ENCODE measurements at regions not wholly inside any gene's neighbourhood (a gene's known extent, or its start where the extent isn't known, plus 50 kb on each side); places are given as distances from the start of the nearest gene placed in this dataset.
A peak's percentile ranks its signal among the peaks of the same experiment; 100 is the strongest.
"Not testable (repeated sequence)": the region's sequence is repeated elsewhere in the genome, so short reads cannot be mapped to it uniquely, and the experiment has no call there.

- H3K4me1 ChIP-seq (ENCODE audit: control insufficient read depth in 3 of 3, insufficient read depth in 2 of 3, low read depth in 1 of 3, low read length in 2 of 3); FAIRE-seq; H3K4me3 ChIP-seq (ENCODE audit: low read depth in 1 of 3, low read length in 3 of 3); H3K27me3 ChIP-seq (ENCODE audit: control insufficient read depth in 3 of 3, insufficient read depth in 3 of 3, low read length in 3 of 3); H3K9me3 ChIP-seq (ENCODE audit: control insufficient read depth in 2 of 2, insufficient read depth in 1 of 2, low read depth in 1 of 2, low read length in 1 of 2); DNase-seq; H3K27ac ChIP-seq (ENCODE audit: low read depth in 1 of 3, low read length in 2 of 3); H3K36me3 ChIP-seq (ENCODE audit: control insufficient read depth in 3 of 3, insufficient read depth in 2 of 3, low read depth in 1 of 3, low read length in 3 of 3): not testable (repeated sequence)
- 88 to 94% (median 90%) methylated on average over 21 to 30 of the region's 30 CpGs for WGBS, 3 donors
Measured at GRCh38 chr11:42949738-42950376, 361.9 kb upstream of the API5 start.

- H3K27me3 ChIP-seq (ENCODE audit: control insufficient read depth in 3 of 3, insufficient read depth in 3 of 3, low read length in 3 of 3) = no peaks in the 10 kb centered on the region
- H3K4me3 ChIP-seq (ENCODE audit: low read depth in 1 of 3, low read length in 3 of 3) = no peak overlapping the region
- no peaks in the 10 kb centered on the region for H3K4me1 ChIP-seq (ENCODE audit: control insufficient read depth in 3 of 3, insufficient read depth in 2 of 3, low read depth in 1 of 3, low read length in 2 of 3)
- H3K36me3 ChIP-seq (ENCODE audit: control insufficient read depth in 3 of 3, insufficient read depth in 2 of 3, low read depth in 1 of 3, low read length in 3 of 3) = no peaks in the 10 kb centered on the region
- 65 to 84% (median 68%) methylated on average over 1 of the region's 1 CpG for WGBS, 3 donors
- no peaks in the 10 kb centered on the region for H3K9me3 ChIP-seq (ENCODE audit: control insufficient read depth in 2 of 2, insufficient read depth in 1 of 2, low read depth in 1 of 2, low read length in 1 of 2)
- FAIRE-seq (no peak), DNase-seq (no peak)
- H3K27ac ChIP-seq (ENCODE audit: low read depth in 1 of 3, low read length in 2 of 3) = no peak overlapping the region
Measured at GRCh38 chr11:42951266-42951665, 360.5 kb upstream of the API5 start.

- no peak overlapping the region for H3K27ac ChIP-seq (ENCODE audit: low read depth in 1 of 3, low read length in 2 of 3)
- DNase-seq (no peak), FAIRE-seq (no peak)
- no peaks in the 10 kb centered on the region for H3K36me3 ChIP-seq (ENCODE audit: control insufficient read depth in 3 of 3, insufficient read depth in 2 of 3, low read depth in 1 of 3, low read length in 3 of 3)
- no peaks in the 10 kb centered on the region for H3K9me3 ChIP-seq (ENCODE audit: control insufficient read depth in 2 of 2, insufficient read depth in 1 of 2, low read depth in 1 of 2, low read length in 1 of 2)
- no peaks in the 10 kb centered on the region for H3K4me1 ChIP-seq (ENCODE audit: control insufficient read depth in 3 of 3, insufficient read depth in 2 of 3, low read depth in 1 of 3, low read length in 2 of 3)
- no peaks in the 10 kb centered on the region for H3K27me3 ChIP-seq (ENCODE audit: control insufficient read depth in 3 of 3, insufficient read depth in 3 of 3, low read length in 3 of 3)
- no peak overlapping the region for H3K4me3 ChIP-seq (ENCODE audit: low read depth in 1 of 3, low read length in 3 of 3)
- 35 to 56% (median 39%) methylated on average over 1 of the region's 1 CpG for WGBS, 3 donors
Measured at GRCh38 chr11:42957831-42958230, 354.0 kb upstream of the API5 start.

GRCh38 chr11:42958635-42959034 is 353.2 kb upstream of the API5 start:
- Histone ChIP-seq H3K4me1 (ENCODE audit: control insufficient read depth in 3 of 3, insufficient read depth in 2 of 3, low read depth in 1 of 3, low read length in 2 of 3) (no peaks in the 10 kb centered on the region), H3K27ac (ENCODE audit: low read depth in 1 of 3, low read length in 2 of 3) (no peak overlapping the region), H3K9me3 (ENCODE audit: control insufficient read depth in 2 of 2, insufficient read depth in 1 of 2, low read depth in 1 of 2, low read length in 1 of 2) (no peaks in the 10 kb centered on the region), H3K36me3 (ENCODE audit: control insufficient read depth in 3 of 3, insufficient read depth in 2 of 3, low read depth in 1 of 3, low read length in 3 of 3) (no peaks in the 10 kb centered on the region), H3K27me3 (ENCODE audit: control insufficient read depth in 3 of 3, insufficient read depth in 3 of 3, low read length in 3 of 3) (no peaks in the 10 kb centered on the region), H3K4me3 (ENCODE audit: low read depth in 1 of 3, low read length in 3 of 3) (no peak overlapping the region)
- FAIRE-seq (no peak), DNase-seq (no peak)
- WGBS, 3 donors = 33 to 60% (median 53%) methylated on average over 2 of the region's 2 CpGs

GRCh38 chr11:42960521-42961088 is 351.2 kb upstream of the API5 start:
- DNase-seq (no peak), FAIRE-seq (no peak)
- no peak overlapping the region for H3K4me3 ChIP-seq (ENCODE audit: low read depth in 1 of 3, low read length in 3 of 3)
- no peaks in the 10 kb centered on the region for H3K4me1 ChIP-seq (ENCODE audit: control insufficient read depth in 3 of 3, insufficient read depth in 2 of 3, low read depth in 1 of 3, low read length in 2 of 3)
- H3K27me3 ChIP-seq (ENCODE audit: control insufficient read depth in 3 of 3, insufficient read depth in 3 of 3, low read length in 3 of 3) = no peaks in the 10 kb centered on the region
- no peaks in the 10 kb centered on the region for H3K9me3 ChIP-seq (ENCODE audit: control insufficient read depth in 2 of 2, insufficient read depth in 1 of 2, low read depth in 1 of 2, low read length in 1 of 2)
- H3K36me3 ChIP-seq (ENCODE audit: control insufficient read depth in 3 of 3, insufficient read depth in 2 of 3, low read depth in 1 of 3, low read length in 3 of 3) = no peaks in the 10 kb centered on the region
- WGBS, 3 donors = 27 to 42% (median 37%) methylated on average over 1 of the region's 1 CpG
- H3K27ac ChIP-seq (ENCODE audit: low read depth in 1 of 3, low read length in 2 of 3) = no peak overlapping the region

GRCh38 chr11:42967653-42968052 is 344.1 kb upstream of the API5 start:
- FAIRE-seq (no peak), DNase-seq (no peak)
- Histone ChIP-seq H3K36me3 (ENCODE audit: control insufficient read depth in 3 of 3, insufficient read depth in 2 of 3, low read depth in 1 of 3, low read length in 3 of 3) (no peaks in the 10 kb centered on the region), H3K4me3 (ENCODE audit: low read depth in 1 of 3, low read length in 3 of 3) (no peak overlapping the region), H3K27ac (ENCODE audit: low read depth in 1 of 3, low read length in 2 of 3) (no peak overlapping the region), H3K27me3 (ENCODE audit: control insufficient read depth in 3 of 3, insufficient read depth in 3 of 3, low read length in 3 of 3) (no peaks in the 10 kb centered on the region), H3K9me3 (ENCODE audit: control insufficient read depth in 2 of 2, insufficient read depth in 1 of 2, low read depth in 1 of 2, low read length in 1 of 2) (no peaks in the 10 kb centered on the region), H3K4me1 (ENCODE audit: control insufficient read depth in 3 of 3, insufficient read depth in 2 of 3, low read depth in 1 of 3, low read length in 2 of 3) (no peaks in the 10 kb centered on the region)
- WGBS, 3 donors = 90 to 95% (median 93%) methylated on average over 2 of the region's 2 CpGs

- no peak overlapping the region for H3K27ac ChIP-seq (ENCODE audit: low read depth in 1 of 3, low read length in 2 of 3)
- no peaks in the 10 kb centered on the region for H3K9me3 ChIP-seq (ENCODE audit: control insufficient read depth in 2 of 2, insufficient read depth in 1 of 2, low read depth in 1 of 2, low read length in 1 of 2)
- no peak overlapping the region for H3K4me3 ChIP-seq (ENCODE audit: low read depth in 1 of 3, low read length in 3 of 3)
- no peaks in the 10 kb centered on the region for H3K4me1 ChIP-seq (ENCODE audit: control insufficient read depth in 3 of 3, insufficient read depth in 2 of 3, low read depth in 1 of 3, low read length in 2 of 3)
- H3K36me3 ChIP-seq (ENCODE audit: control insufficient read depth in 3 of 3, insufficient read depth in 2 of 3, low read depth in 1 of 3, low read length in 3 of 3) = no peaks in the 10 kb centered on the region
- no peaks in the 10 kb centered on the region for H3K27me3 ChIP-seq (ENCODE audit: control insufficient read depth in 3 of 3, insufficient read depth in 3 of 3, low read length in 3 of 3)
- peak; percentile 2 to 3 for DNase-seq
- WGBS, 3 donors = 0 to 26% (median 8%) methylated on average over 1 of the region's 1 CpG
- no peak for FAIRE-seq
Measured at GRCh38 chr11:42972741-42973140, 339.1 kb upstream of the API5 start.

- FAIRE-seq = no peak
- no peak for DNase-seq
- H3K9me3 ChIP-seq (ENCODE audit: control insufficient read depth in 2 of 2, insufficient read depth in 1 of 2, low read depth in 1 of 2, low read length in 1 of 2) = no peaks in the 10 kb centered on the region
- 81 to 87% (median 83%) methylated on average over 4 of the region's 4 CpGs for WGBS, 3 donors
- H3K36me3 ChIP-seq (ENCODE audit: control insufficient read depth in 3 of 3, insufficient read depth in 2 of 3, low read depth in 1 of 3, low read length in 3 of 3) = no peaks in the 10 kb centered on the region
- no peak overlapping the region for H3K27ac ChIP-seq (ENCODE audit: low read depth in 1 of 3, low read length in 2 of 3)
- no peak overlapping the region for H3K4me3 ChIP-seq (ENCODE audit: low read depth in 1 of 3, low read length in 3 of 3)
- H3K4me1 ChIP-seq (ENCODE audit: control insufficient read depth in 3 of 3, insufficient read depth in 2 of 3, low read depth in 1 of 3, low read length in 2 of 3) = no peaks in the 10 kb centered on the region
- no peaks in the 10 kb centered on the region for H3K27me3 ChIP-seq (ENCODE audit: control insufficient read depth in 3 of 3, insufficient read depth in 3 of 3, low read length in 3 of 3)
Measured at GRCh38 chr11:42974510-42975179, 337.2 kb upstream of the API5 start.
